Caco-2 (cell line): ENCODE measurements at regions not wholly inside any gene's neighbourhood (a gene's known extent, or its start where the extent isn't known, plus 50 kb on each side); places are given as distances from the start of the nearest gene placed in this dataset.

ENCODE experiments used
- BruUV-seq: library from RNA; stranded (reverse); fragments of 400-500 nt; replicated peaks from 2 replicates; lab custom pipeline; 2021; lab: Mats Ljungman, UMichigan
- CTCF ChIA-PET: fragments of 300-600 bp; sonication (Branson Sonifier 250); formaldehyde crosslinking; loops from one replicate; lab custom pipeline; 2022; ENCODE audit warnings: antibody characterized with exemption; lab: Charles Lee
- POLR2A ChIA-PET: fragments of 300-600 bp; sonication (Branson Sonifier 250); formaldehyde crosslinking; loops from one replicate; lab custom pipeline; 2022; ENCODE audit warnings: antibody characterized with exemption; lab: Charles Lee
- DNase-seq, 2 experiments: peaks; one replicate each; pipeline versions ENCODE4 v3.0.0 to v3.0.0-alpha.2; 2020 to 2022
- H3K27me3 ChIP-seq: replicated peaks from 2 replicates; pipeline ENCODE4 v1.6.0; 2011; ENCODE audit warnings: low read length; ENCODE audit not compliant: control insufficient read depth, insufficient read depth
- H3K36me3 ChIP-seq: 2 replicates; pipeline ENCODE4 v1.5.1; 2011; ENCODE audit warnings: low read length; ENCODE audit not compliant: control insufficient read depth, insufficient read depth
- H3K4me1 ChIP-seq: fragments of 250-450 bp; sonication (Bioruptor Pico); 2 replicates; pipeline ENCODE4 v1.5.1; 2020; ENCODE audit warnings: mild to moderate bottlenecking
- H3K4me3 ChIP-seq: 2 replicates; pipeline ENCODE4 v1.5.1; 2011; ENCODE audit warnings: low read depth, mild to moderate bottlenecking, control low read depth, low read length
- H3K9me3 ChIP-seq: fragments of 250-450 bp; sonication (Bioruptor Pico); 2 replicates; pipeline ENCODE4 v1.5.1; 2020; ENCODE audit warnings: mild to moderate bottlenecking, moderate library complexity
- H3K27ac Mint-ChIP-seq: one replicate; pipeline ENCODE4 v1.8.0; 2022; ENCODE audit warnings: mixed read lengths; ENCODE audit not compliant: unreplicated experiment
- H3K27me3 Mint-ChIP-seq: one replicate; pipeline ENCODE4 v1.8.0; 2022; ENCODE audit warnings: mixed read lengths; ENCODE audit not compliant: insufficient read depth, unreplicated experiment
- H3K36me3 Mint-ChIP-seq: one replicate; pipeline ENCODE4 v1.8.0; 2022; ENCODE audit warnings: mild to moderate bottlenecking, mixed read lengths; ENCODE audit not compliant: insufficient read depth, unreplicated experiment
- H3K4me1 Mint-ChIP-seq: one replicate; pipeline ENCODE4 v1.8.0; 2022; ENCODE audit warnings: low read depth, mixed read lengths; ENCODE audit not compliant: unreplicated experiment
- H3K4me3 Mint-ChIP-seq: one replicate; pipeline ENCODE4 v1.8.0; 2022; ENCODE audit warnings: mild to moderate bottlenecking, moderate library complexity, mixed read lengths; ENCODE audit not compliant: unreplicated experiment
- H3K9me3 Mint-ChIP-seq: one replicate; pipeline ENCODE4 v1.8.0; 2022; ENCODE audit warnings: mixed read lengths; ENCODE audit not compliant: unreplicated experiment
- CTCF ChIP-seq, 2 experiments: fragments of 200-600 bp in 1 of 2; IDR thresholded peaks; 1 replicate in 1 of 2; 2 replicates in 1 of 2; pipeline versions ENCODE4 v1.5.1 to v1.8.0; 2011 to 2022; ENCODE audit warnings: antibody characterized with exemption in 1 of 2, control low read depth in 1 of 2, inconsistent platforms in 1 of 2, low read depth in 1 of 2, low read length in 1 of 2, mild to moderate bottlenecking in 1 of 2, moderate library complexity in 1 of 2; ENCODE audit not compliant: insufficient read depth in 1 of 2, severe bottlenecking in 1 of 2, unreplicated experiment in 1 of 2
- intact Hi-C: fragments of 100-400 bp; cut with micrococcal nuclease; formaldehyde crosslinking; loops from one replicate; pipeline ENCODE4 v1.10.0; 2022; ENCODE audit not compliant: unreplicated experiment

- peaks cover 26% of the 10 kb centered on the region for H3K9me3 Mint-ChIP-seq
- Histone ChIP-seq H3K27me3 (no peaks in the 10 kb centered on the region), H3K9me3 (peaks cover 4% of the 10 kb centered on the region; the same call in 1 of the 2 replicates), H3K36me3 (no peaks in the 10 kb centered on the region), H3K4me1 (no peaks in the 10 kb centered on the region), H3K4me3 (no peak overlapping the region)
- no peak overlapping the region for H3K27ac Mint-ChIP-seq
- no TSS peak for BruUV-seq
- intact Hi-C loops: no loop called here
- DNase-seq: no peak
- POLR2A ChIA-PET: no interaction called here
- no peaks in the 10 kb centered on the region for H3K27me3 Mint-ChIP-seq
- TF ChIP-seq CTCF (IDR thresholded peaks at IDR 0.05; ENCODE audit: insufficient read depth in 1 of 2, low read depth in 1 of 2, low read length in 1 of 2, severe bottlenecking in 1 of 2, unreplicated experiment in 1 of 2): no peak
- H3K4me3 Mint-ChIP-seq: no peak overlapping the region
- H3K36me3 Mint-ChIP-seq: no peaks in the 10 kb centered on the region
- CTCF ChIA-PET: no interaction called here
- H3K4me1 Mint-ChIP-seq: no peaks in the 10 kb centered on the region
Measured at GRCh38 chr14:71308671-71309070, 401.4 kb downstream of the PCNX1 start.

- H3K27ac Mint-ChIP-seq: no peak overlapping the region
Measured at GRCh38 chr14:71309756-71310155, 402.5 kb downstream of the PCNX1 start.

GRCh38 chr14:71311061-71311460 is 403.8 kb downstream of the PCNX1 start:
- Mint-ChIP-seq H3K27ac (no peak overlapping the region), H3K4me3 (no peak overlapping the region), H3K27me3 (no peaks in the 10 kb centered on the region), H3K9me3 (peaks cover 11% of the 10 kb centered on the region), H3K36me3 (no peaks in the 10 kb centered on the region), H3K4me1 (no peaks in the 10 kb centered on the region)
- BruUV-seq: no TSS peak
- no peak for TF ChIP-seq CTCF (IDR thresholded peaks at IDR 0.05; ENCODE audit: insufficient read depth in 1 of 2, low read depth in 1 of 2, low read length in 1 of 2, severe bottlenecking in 1 of 2, unreplicated experiment in 1 of 2)
- POLR2A ChIA-PET: no interaction called here
- Histone ChIP-seq H3K27me3 (no peaks in the 10 kb centered on the region), H3K9me3 (no peaks in the 10 kb centered on the region), H3K36me3 (no peaks in the 10 kb centered on the region), H3K4me1 (no peaks in the 10 kb centered on the region), H3K4me3 (no peak overlapping the region)
- CTCF ChIA-PET: no interaction called here
- no peak for DNase-seq
- intact Hi-C loops: no loop called here

More at GRCh38 chr14:71309756-71310155, 402.5 kb downstream of the PCNX1 start:
- intact Hi-C loops: no loop called here
- CTCF ChIA-PET: interaction anchor here (1.1 kb wide), 1 partner anchor 202 kb away, joined by 3 read pairs; no protein-coding TSS in a partner anchor
- Mint-ChIP-seq H3K9me3 (peaks cover 22% of the 10 kb centered on the region), H3K27me3 (no peaks in the 10 kb centered on the region), H3K36me3 (no peaks in the 10 kb centered on the region), H3K4me1 (no peaks in the 10 kb centered on the region), H3K4me3 (no peak overlapping the region)
- Histone ChIP-seq H3K4me1 (no peaks in the 10 kb centered on the region), H3K36me3 (no peaks in the 10 kb centered on the region), H3K4me3 (no peak overlapping the region), H3K9me3 (no peaks in the 10 kb centered on the region), H3K27me3 (no peaks in the 10 kb centered on the region)
- POLR2A ChIA-PET: no interaction called here
- no TSS peak for BruUV-seq
- peak in 1 of 2 experiments; percentile 12 for TF ChIP-seq CTCF (IDR thresholded peaks at IDR 0.05; ENCODE audit: insufficient read depth in 1 of 2, low read depth in 1 of 2, low read length in 1 of 2, severe bottlenecking in 1 of 2, unreplicated experiment in 1 of 2)
- no peak for DNase-seq
